ENCODE measurements at regions not wholly inside any gene's neighbourhood (a gene's known extent, or its start where the extent isn't known, plus 50 kb on each side); places are given as distances from the start of the nearest gene placed in this dataset.

- no peaks in the 10 kb centered on the region for H3K36me3 Mint-ChIP-seq (ENCODE audit: insufficient read depth in 2 of 2)
- H3K9me3 Mint-ChIP-seq, result no peaks in the 10 kb centered on the region
- no peak overlapping the region for H3K27ac Mint-ChIP-seq
- no peak overlapping the region for H3K4me3 Mint-ChIP-seq
- ATAC-seq (replicated peaks in 1 of 2), result no peak
- H3K27me3 Mint-ChIP-seq (ENCODE audit: low read depth), result no peaks in the 10 kb centered on the region
- DNase-seq, result no peak
- no peaks in the 10 kb centered on the region for H3K4me1 Mint-ChIP-seq (ENCODE audit: low read depth)
Observed at GRCh38 chr18:1892191-1892590, 679.1 kb downstream of the METTL4 start.

- Mint-ChIP-seq H3K27me3 (ENCODE audit: low read depth) (no peaks in the 10 kb centered on the region), H3K9me3 (peaks cover 0 to 2% of the 10 kb centered on the region in 2 donors), H3K27ac (no peak overlapping the region), H3K4me3 (no peak overlapping the region), H3K36me3 (ENCODE audit: insufficient read depth in 2 of 2) (no peaks in the 10 kb centered on the region), H3K4me1 (ENCODE audit: low read depth) (no peaks in the 10 kb centered on the region)
- no peak for ATAC-seq (replicated peaks in 1 of 2)
- no peak for DNase-seq
Observed at GRCh38 chr18:1895456-1896185, 675.7 kb downstream of the METTL4 start.

- Mint-ChIP-seq H3K9me3 (peaks cover 2 to 4% of the 10 kb centered on the region in 2 donors), H3K27me3 (ENCODE audit: low read depth) (no peaks in the 10 kb centered on the region), H3K4me1 (ENCODE audit: low read depth) (no peaks in the 10 kb centered on the region), H3K27ac (no peak overlapping the region), H3K4me3 (no peak overlapping the region), H3K36me3 (ENCODE audit: insufficient read depth in 2 of 2) (no peaks in the 10 kb centered on the region)
- no peak for ATAC-seq (replicated peaks in 1 of 2)
- no peak for DNase-seq
Observed at GRCh38 chr18:1906421-1906820, 664.9 kb downstream of the METTL4 start.

GRCh38 chr18:1907470-1908206 lies 663.7 kb downstream of the METTL4 start:
- DNase-seq (no peak), ATAC-seq (replicated peaks in 1 of 2) (no peak)
- no peak overlapping the region for H3K4me3 Mint-ChIP-seq
- H3K9me3 Mint-ChIP-seq, result peaks cover 2 to 4% of the 10 kb centered on the region in 2 donors
- H3K27me3 Mint-ChIP-seq (ENCODE audit: low read depth), result no peaks in the 10 kb centered on the region
- H3K36me3 Mint-ChIP-seq (ENCODE audit: insufficient read depth in 2 of 2), result no peaks in the 10 kb centered on the region
- H3K27ac Mint-ChIP-seq, result no peak overlapping the region
- H3K4me1 Mint-ChIP-seq (ENCODE audit: low read depth), result no peaks in the 10 kb centered on the region

- Mint-ChIP-seq H3K36me3 (ENCODE audit: insufficient read depth in 2 of 2) (no peaks in the 10 kb centered on the region), H3K9me3 (peaks cover 4 to 10% of the 10 kb centered on the region in 2 donors), H3K4me1 (ENCODE audit: low read depth) (no peaks in the 10 kb centered on the region), H3K4me3 (no peak overlapping the region), H3K27me3 (ENCODE audit: low read depth) (no peaks in the 10 kb centered on the region), H3K27ac (no peak overlapping the region)
- no peak for ATAC-seq (replicated peaks in 1 of 2)
- DNase-seq, result no peak
Observed at GRCh38 chr18:1914489-1914888, 656.8 kb downstream of the METTL4 start.

GRCh38 chr18:1916869-1917523 lies 654.3 kb downstream of the METTL4 start:
- no peak for DNase-seq
- Mint-ChIP-seq H3K9me3 (peaks cover 2 to 8% of the 10 kb centered on the region in 2 donors), H3K36me3 (ENCODE audit: insufficient read depth in 2 of 2) (no peaks in the 10 kb centered on the region), H3K4me1 (ENCODE audit: low read depth) (no peaks in the 10 kb centered on the region), H3K27me3 (ENCODE audit: low read depth) (no peaks in the 10 kb centered on the region), H3K27ac (no peak overlapping the region), H3K4me3 (no peak overlapping the region)
- ATAC-seq (replicated peaks in 1 of 2), result no peak

GRCh38 chr18:1917569-1917968 lies 653.7 kb downstream of the METTL4 start:
- ATAC-seq (replicated peaks in 1 of 2), result no peak
- no peak overlapping the region for H3K27ac Mint-ChIP-seq
- H3K4me3 Mint-ChIP-seq, result no peak overlapping the region
- no peak for DNase-seq
- H3K27me3 Mint-ChIP-seq (ENCODE audit: low read depth), result no peaks in the 10 kb centered on the region
- no peaks in the 10 kb centered on the region for H3K4me1 Mint-ChIP-seq (ENCODE audit: low read depth)
- H3K36me3 Mint-ChIP-seq (ENCODE audit: insufficient read depth in 2 of 2), result no peaks in the 10 kb centered on the region
- H3K9me3 Mint-ChIP-seq, result peaks cover 2 to 8% of the 10 kb centered on the region in 2 donors

GRCh38 chr18:1922066-1922465 lies 649.2 kb downstream of the METTL4 start:
- ATAC-seq (replicated peaks in 1 of 2), result no peak
- Mint-ChIP-seq H3K4me3 (no peak overlapping the region), H3K9me3 (peaks cover 0 to 3% of the 10 kb centered on the region in 2 donors), H3K27me3 (ENCODE audit: low read depth) (no peaks in the 10 kb centered on the region), H3K4me1 (ENCODE audit: low read depth) (no peaks in the 10 kb centered on the region), H3K36me3 (ENCODE audit: insufficient read depth in 2 of 2) (no peaks in the 10 kb centered on the region), H3K27ac (no peak overlapping the region)
- DNase-seq, result no peak

GRCh38 chr18:1928711-1929110 lies 642.6 kb downstream of the METTL4 start:
- Mint-ChIP-seq H3K27ac (no peak overlapping the region), H3K36me3 (ENCODE audit: insufficient read depth in 2 of 2) (no peaks in the 10 kb centered on the region)
- no peak for DNase-seq

GRCh38 chr18:1929720-1930119 lies 641.6 kb downstream of the METTL4 start:
- ATAC-seq (replicated peaks in 1 of 2) (no peak), DNase-seq (no peak)
- Mint-ChIP-seq H3K27me3 (ENCODE audit: low read depth) (no peaks in the 10 kb centered on the region), H3K4me1 (ENCODE audit: low read depth) (no peaks in the 10 kb centered on the region), H3K36me3 (ENCODE audit: insufficient read depth in 2 of 2) (no peaks in the 10 kb centered on the region), H3K27ac (no peak overlapping the region), H3K9me3 (peaks cover 0 to 3% of the 10 kb centered on the region in 2 donors), H3K4me3 (no peak overlapping the region)

More at GRCh38 chr18:1928711-1929110, 642.6 kb downstream of the METTL4 start:
- Mint-ChIP-seq H3K27me3 (ENCODE audit: low read depth) (no peaks in the 10 kb centered on the region), H3K4me3 (no peak overlapping the region), H3K9me3 (peaks cover 0 to 3% of the 10 kb centered on the region in 2 donors), H3K4me1 (ENCODE audit: low read depth) (no peaks in the 10 kb centered on the region)
- ATAC-seq (replicated peaks in 1 of 2), result no peak

- ATAC-seq (replicated peaks in 1 of 2) (no peak), DNase-seq (no peak)
- H3K4me1 Mint-ChIP-seq (ENCODE audit: low read depth), result no peaks in the 10 kb centered on the region
- H3K36me3 Mint-ChIP-seq (ENCODE audit: insufficient read depth in 2 of 2), result no peaks in the 10 kb centered on the region
- H3K27me3 Mint-ChIP-seq (ENCODE audit: low read depth), result no peaks in the 10 kb centered on the region
- H3K4me3 Mint-ChIP-seq, result no peak overlapping the region
- H3K9me3 Mint-ChIP-seq, result peaks cover 0 to 3% of the 10 kb centered on the region in 2 donors
- H3K27ac Mint-ChIP-seq, result no peak overlapping the region
Observed at GRCh38 chr18:1930291-1931270, 640.7 kb downstream of the METTL4 start.

GRCh38 chr18:1952486-1952885 lies 618.8 kb downstream of the METTL4 start:
- no peak overlapping the region for H3K4me3 Mint-ChIP-seq
- H3K27ac Mint-ChIP-seq, result no peak overlapping the region
- DNase-seq (no peak), ATAC-seq (replicated peaks in 1 of 2) (no peak)
- H3K4me1 Mint-ChIP-seq (ENCODE audit: low read depth), result no peaks in the 10 kb centered on the region
- H3K36me3 Mint-ChIP-seq (ENCODE audit: insufficient read depth in 2 of 2), result no peaks in the 10 kb centered on the region
- H3K9me3 Mint-ChIP-seq, result peaks cover 2% of the 10 kb centered on the region in 2 donors
- H3K27me3 Mint-ChIP-seq (ENCODE audit: low read depth), result no peaks in the 10 kb centered on the region
